ENCODE measurements at regions not wholly inside any gene's neighbourhood (a gene's known extent, or its start where the extent isn't known, plus 50 kb on each side); places are given as distances from the start of the nearest gene placed in this dataset.

GRCh38 chr13:87052731-87053130 lies 618.4 kb upstream of the SLITRK5 start:
- no peaks in the 10 kb centered on the region for H3K4me1 ChIP-seq (ENCODE audit: control insufficient read depth, extremely low read depth, insufficient read depth, low read length)
- H3K27ac ChIP-seq (ENCODE audit: control insufficient read depth, insufficient read depth, low read length): no peak overlapping the region
- no peaks in the 10 kb centered on the region for H4K20me1 ChIP-seq (ENCODE audit: control insufficient read depth, extremely low read depth, insufficient read depth, low read length)
- H2AFZ ChIP-seq (ENCODE audit: control insufficient read depth, low read length): no peak overlapping the region
- no peak overlapping the region for H3K4me3 ChIP-seq (ENCODE audit: control insufficient read depth in 2 of 3, extremely low read depth in 1 of 3, insufficient read depth in 2 of 3, low read depth in 1 of 3, low read length in 3 of 3)
- TF ChIP-seq EZH2 (IDR thresholded peaks at IDR 0.05; ENCODE audit: low read length) (no peak), CTCF (optimal IDR thresholded peaks at IDR 0.05 in 1 of 3, IDR thresholded peaks at IDR 0.05 in 1 of 3, conservative IDR thresholded peaks at IDR 0.05 in 1 of 3; ENCODE audit: extremely low read depth in 1 of 3, insufficient read depth in 2 of 3, low read length in 3 of 3) (no peak)
- H3K36me3 ChIP-seq (ENCODE audit: control insufficient read depth in 2 of 2, extremely low read depth in 1 of 2, insufficient read depth in 2 of 2, low read length in 2 of 2): no peaks in the 10 kb centered on the region
- no peaks in the 10 kb centered on the region for H3K9me3 ChIP-seq (ENCODE audit: control insufficient read depth, low read depth, low read length)
- no peak for FAIRE-seq
- H3K9me1 ChIP-seq (ENCODE audit: control insufficient read depth, extremely low read depth, insufficient read depth, low read length): no peaks in the 10 kb centered on the region
- H3K79me2 ChIP-seq (ENCODE audit: control insufficient read depth, insufficient read depth, low read length): no peaks in the 10 kb centered on the region
- H3K9ac ChIP-seq (ENCODE audit: control insufficient read depth, extremely low read depth, insufficient read depth, low read length): no peak overlapping the region
- no peak overlapping the region for H3K4me2 ChIP-seq (ENCODE audit: control insufficient read depth, extremely low read depth, insufficient read depth, low read depth, low read length)
- dilution Hi-C loops (cut with MboI; ENCODE audit: extremely low pct_ligation_motif_present, low sequenced_read_pairs): no loop called here
- no peaks in the 10 kb centered on the region for H3K27me3 ChIP-seq (ENCODE audit: control insufficient read depth, extremely low read depth, insufficient read depth, low read length)
- no peak for DNase-seq (ENCODE audit: low read depth, low spot score)

GRCh38 chr13:87057807-87058520 lies 613.2 kb upstream of the SLITRK5 start:
- H3K36me3 ChIP-seq (ENCODE audit: control insufficient read depth in 2 of 2, extremely low read depth in 1 of 2, insufficient read depth in 2 of 2, low read length in 2 of 2): no peaks in the 10 kb centered on the region
- H3K27ac ChIP-seq (ENCODE audit: control insufficient read depth, insufficient read depth, low read length): no peak overlapping the region
- H3K79me2 ChIP-seq (ENCODE audit: control insufficient read depth, insufficient read depth, low read length): no peaks in the 10 kb centered on the region
- dilution Hi-C loops (cut with MboI; ENCODE audit: extremely low pct_ligation_motif_present, low sequenced_read_pairs): no loop called here
- TF ChIP-seq CTCF (optimal IDR thresholded peaks at IDR 0.05 in 1 of 3, IDR thresholded peaks at IDR 0.05 in 1 of 3, conservative IDR thresholded peaks at IDR 0.05 in 1 of 3; ENCODE audit: extremely low read depth in 1 of 3, insufficient read depth in 2 of 3, low read length in 3 of 3) (no peak), EZH2 (IDR thresholded peaks at IDR 0.05; ENCODE audit: low read length) (no peak)
- no peaks in the 10 kb centered on the region for H3K4me1 ChIP-seq (ENCODE audit: control insufficient read depth, extremely low read depth, insufficient read depth, low read length)
- FAIRE-seq (no peak), DNase-seq (ENCODE audit: low read depth, low spot score) (no peak)
- H3K4me2 ChIP-seq (ENCODE audit: control insufficient read depth, extremely low read depth, insufficient read depth, low read depth, low read length): no peak overlapping the region
- no peaks in the 10 kb centered on the region for H3K9me3 ChIP-seq (ENCODE audit: control insufficient read depth, low read depth, low read length)
- H3K9me1 ChIP-seq (ENCODE audit: control insufficient read depth, extremely low read depth, insufficient read depth, low read length): no peaks in the 10 kb centered on the region
- no peak overlapping the region for H2AFZ ChIP-seq (ENCODE audit: control insufficient read depth, low read length)
- no peak overlapping the region for H3K9ac ChIP-seq (ENCODE audit: control insufficient read depth, extremely low read depth, insufficient read depth, low read length)
- H3K4me3 ChIP-seq (ENCODE audit: control insufficient read depth in 2 of 3, extremely low read depth in 1 of 3, insufficient read depth in 2 of 3, low read depth in 1 of 3, low read length in 3 of 3): no peak overlapping the region
- no peaks in the 10 kb centered on the region for H3K27me3 ChIP-seq (ENCODE audit: control insufficient read depth, extremely low read depth, insufficient read depth, low read length)
- H4K20me1 ChIP-seq (ENCODE audit: control insufficient read depth, extremely low read depth, insufficient read depth, low read length): no peaks in the 10 kb centered on the region
